ENCODE measurements at regions not wholly inside any gene's neighbourhood (a gene's known extent, or its start where the extent isn't known, plus 50 kb on each side); places are given as distances from the start of the nearest gene placed in this dataset.

DNA sequence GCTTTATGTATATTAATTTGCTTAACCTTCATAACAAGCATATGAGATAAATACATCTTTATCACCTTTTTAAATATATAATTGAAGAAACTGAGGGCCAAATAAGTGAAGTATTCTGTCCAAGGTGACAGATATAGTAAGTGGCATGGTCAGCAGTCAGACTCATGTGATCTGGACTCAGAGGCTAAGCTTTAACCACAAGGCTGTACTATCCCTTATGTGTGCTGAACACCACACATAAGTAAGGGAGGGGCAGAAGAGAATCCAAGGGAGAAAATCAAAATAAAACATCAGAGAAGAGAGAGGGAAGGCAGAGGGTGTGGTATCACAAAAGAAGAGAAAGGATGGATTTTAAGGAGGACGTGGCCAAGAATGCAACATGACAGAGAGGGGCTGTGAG, 348.4 kb downstream of the EFNB2 start:
- TF ChIP-seq POLR2AphosphoS5 (IDR thresholded peaks at IDR 0.05) (no peak), POLR2A (IDR thresholded peaks at IDR 0.05) (no peak), EP300 (IDR thresholded peaks at IDR 0.05) (no peak)
- TF ChIP-seq, protein P1, sequence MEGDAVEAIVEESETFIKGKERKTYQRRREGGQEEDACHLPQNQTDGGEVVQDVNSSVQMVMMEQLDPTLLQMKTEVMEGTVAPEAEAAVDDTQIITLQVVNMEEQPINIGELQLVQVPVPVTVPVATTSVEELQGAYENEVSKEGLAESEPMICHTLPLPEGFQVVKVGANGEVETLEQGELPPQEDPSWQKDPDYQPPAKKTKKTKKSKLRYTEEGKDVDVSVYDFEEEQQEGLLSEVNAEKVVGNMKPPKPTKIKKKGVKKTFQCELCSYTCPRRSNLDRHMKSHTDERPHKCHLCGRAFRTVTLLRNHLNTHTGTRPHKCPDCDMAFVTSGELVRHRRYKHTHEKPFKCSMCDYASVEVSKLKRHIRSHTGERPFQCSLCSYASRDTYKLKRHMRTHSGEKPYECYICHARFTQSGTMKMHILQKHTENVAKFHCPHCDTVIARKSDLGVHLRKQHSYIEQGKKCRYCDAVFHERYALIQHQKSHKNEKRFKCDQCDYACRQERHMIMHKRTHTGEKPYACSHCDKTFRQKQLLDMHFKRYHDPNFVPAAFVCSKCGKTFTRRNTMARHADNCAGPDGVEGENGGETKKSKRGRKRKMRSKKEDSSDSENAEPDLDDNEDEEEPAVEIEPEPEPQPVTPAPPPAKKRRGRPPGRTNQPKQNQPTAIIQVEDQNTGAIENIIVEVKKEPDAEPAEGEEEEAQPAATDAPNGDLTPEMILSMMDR (IDR thresholded peaks at IDR 0.05): no peak
- DNase-seq: no peak
- 88 to 98% methylated on average over 1 of the region's 1 CpG for WGBS, 2 donors

DNA sequence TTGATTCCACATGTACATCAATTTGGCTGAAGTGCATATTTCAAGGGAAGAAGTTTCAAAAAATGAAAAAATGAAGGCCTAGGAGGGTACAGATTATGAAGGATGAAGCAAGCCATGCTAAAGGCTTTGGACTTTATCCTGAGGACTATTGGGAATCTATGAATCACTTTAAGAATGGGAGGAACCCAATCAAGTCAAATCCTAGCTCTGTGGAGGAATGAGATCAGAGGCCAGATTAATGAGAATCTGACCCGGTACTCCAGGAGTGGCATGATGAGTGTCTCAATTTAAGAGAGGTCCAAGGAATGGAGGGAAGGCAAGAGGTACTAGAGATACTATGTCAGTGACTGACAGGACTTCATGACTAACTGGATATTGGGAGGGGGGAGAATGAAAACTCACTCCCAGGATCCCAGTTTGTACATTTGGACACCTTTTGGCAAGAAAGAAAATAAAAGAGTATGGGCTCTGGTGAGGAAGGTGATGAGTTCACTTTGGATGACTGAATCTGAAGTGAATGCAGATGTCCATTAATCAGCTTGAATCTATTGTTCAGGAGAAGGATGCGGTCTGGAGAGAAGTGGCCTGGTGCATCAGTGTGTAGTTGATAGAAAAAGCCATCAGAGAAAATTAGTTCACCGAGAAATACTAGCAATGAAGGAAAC, 349.0 kb downstream of the EFNB2 start:
- Histone ChIP-seq H3K9me3 (peaks cover 0 to 7% (median 0%) of the 10 kb centered on the region in 4 donors), H3K36me3 (no peaks in the 10 kb centered on the region), H3K4me3 (no peak overlapping the region), H3K27me3 (no peaks in the 10 kb centered on the region), H3K27ac (no peak overlapping the region), H3K4me1 (no peaks in the 10 kb centered on the region)
- intact Hi-C loops (cut with DNase I): no loop called here
- WGBS, 2 donors: 78 to 89% methylated on average over 3 of the region's 3 CpGs
- TF ChIP-seq, protein P1 (IDR thresholded peaks at IDR 0.05): no peak
- no peak for TF ChIP-seq EP300 (IDR thresholded peaks at IDR 0.05)
- TF ChIP-seq POLR2AphosphoS5 (IDR thresholded peaks at IDR 0.05): no peak
- no peak for TF ChIP-seq POLR2A (IDR thresholded peaks at IDR 0.05)
- DNase-seq: no peak

More for the DNA sequence above, 348.4 kb downstream of the EFNB2 start:
- Histone ChIP-seq H3K27me3 (no peaks in the 10 kb centered on the region), H3K36me3 (no peaks in the 10 kb centered on the region), H3K27ac (no peak overlapping the region), H3K4me3 (no peak overlapping the region), H3K4me1 (no peaks in the 10 kb centered on the region), H3K9me3 (peaks cover 0 to 7% (median 0%) of the 10 kb centered on the region in 4 donors)
- intact Hi-C loops (cut with DNase I): no loop called here

DNA sequence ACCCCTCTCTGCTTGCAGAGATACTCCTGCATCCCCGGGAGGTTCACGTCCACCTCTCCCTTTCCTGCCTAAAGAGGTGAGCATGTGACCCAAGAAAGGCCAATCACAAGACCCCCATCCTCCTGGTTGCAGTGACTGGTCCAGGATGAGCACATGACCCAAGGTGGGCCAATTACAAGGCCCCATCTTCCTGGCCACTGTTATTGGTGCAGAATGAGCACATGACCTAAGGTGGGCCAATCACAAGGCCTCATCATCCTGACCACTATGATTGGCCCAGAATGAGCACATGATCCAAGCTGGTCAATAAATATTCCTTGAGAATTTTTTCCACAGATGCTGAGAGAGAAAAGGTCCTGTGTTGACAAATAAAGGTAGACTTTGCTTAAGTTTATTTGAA, 350.7 kb downstream of the EFNB2 start:
- Histone ChIP-seq H3K36me3 (no peaks in the 10 kb centered on the region), H3K27me3 (no peaks in the 10 kb centered on the region), H3K27ac (no peak overlapping the region), H3K9me3 (peaks cover 0 to 7% (median 2%) of the 10 kb centered on the region in 4 donors), H3K4me3 (no peak overlapping the region), H3K4me1 (no peaks in the 10 kb centered on the region)
- TF ChIP-seq, protein P1 (IDR thresholded peaks at IDR 0.05): no peak
- TF ChIP-seq POLR2A (IDR thresholded peaks at IDR 0.05) (no peak), POLR2AphosphoS5 (IDR thresholded peaks at IDR 0.05) (no peak), EP300 (IDR thresholded peaks at IDR 0.05) (no peak)
- intact Hi-C loops (cut with DNase I): no loop called here
- DNase-seq: no peak
- 96% methylated on average over 2 of the region's 2 CpGs for WGBS, 2 donors

DNA sequence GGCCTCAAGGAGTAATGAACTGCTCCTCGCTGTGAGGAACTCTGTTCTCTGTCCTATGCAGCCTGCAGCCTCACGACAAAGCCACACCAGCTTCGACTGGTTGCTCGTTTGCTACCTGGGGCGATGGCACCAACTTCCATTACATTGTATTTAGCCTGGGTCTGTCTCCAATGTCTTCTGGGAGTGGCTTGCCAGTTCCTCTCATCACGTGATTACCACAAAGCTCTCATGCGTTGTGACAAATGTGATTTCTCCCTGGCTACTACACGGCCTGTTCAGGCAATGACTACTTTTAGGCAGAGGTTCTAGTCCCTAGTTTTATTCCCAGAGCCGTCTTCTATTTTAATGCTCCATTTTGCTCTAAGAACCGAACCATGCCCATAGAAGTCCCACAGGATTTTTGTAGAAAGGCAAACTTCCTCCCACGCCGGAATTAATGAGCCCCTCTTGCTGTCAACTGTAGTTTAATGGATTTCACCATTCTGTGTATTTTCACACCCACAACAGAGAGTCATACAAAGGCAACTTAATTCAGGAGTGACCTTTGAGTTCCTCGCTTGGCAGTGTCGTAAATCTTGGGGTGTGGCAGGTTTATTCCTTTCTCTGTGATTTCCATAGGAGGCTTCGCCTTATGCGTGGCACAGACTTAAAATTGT, 351.9 kb downstream of the EFNB2 start:
- TF ChIP-seq EP300 (IDR thresholded peaks at IDR 0.05): no peak
- TF ChIP-seq POLR2A (IDR thresholded peaks at IDR 0.05): no peak
- TF ChIP-seq, protein P1 (IDR thresholded peaks at IDR 0.05): no peak
- no peak for TF ChIP-seq POLR2AphosphoS5 (IDR thresholded peaks at IDR 0.05)
- DNase-seq: no peak

More for the DNA sequence above, 351.9 kb downstream of the EFNB2 start:
- H3K36me3 ChIP-seq: no peaks in the 10 kb centered on the region
- WGBS, 2 donors: 38 to 74% methylated on average over 16 of the region's 16 CpGs
- peaks cover 0 to 7% (median 2%) of the 10 kb centered on the region in 4 donors for H3K9me3 ChIP-seq
- no peaks in the 10 kb centered on the region for H3K27me3 ChIP-seq
- no peak overlapping the region for H3K27ac ChIP-seq
- H3K4me3 ChIP-seq: no peak overlapping the region
- intact Hi-C loops (cut with DNase I): no loop called here
- no peaks in the 10 kb centered on the region for H3K4me1 ChIP-seq
